ENCODE measurements at regions not wholly inside any gene's neighbourhood (a gene's known extent, or its start where the extent isn't known, plus 50 kb on each side); places are given as distances from the start of the nearest gene placed in this dataset.
A peak's percentile ranks its signal among the peaks of the same experiment; 100 is the strongest.

GRCh38 chr18:22790545-22791309 is 142.4 kb upstream of the RBBP8 start:
- no peaks in the 10 kb centered on the region for H3K4me1 ChIP-seq (replicated peaks)
- no peaks in the 10 kb centered on the region for H3K36me3 ChIP-seq
- H3K9me3 ChIP-seq: no peaks in the 10 kb centered on the region
- H3K4me3 ChIP-seq: no peak overlapping the region
- 25% methylated on average over 4 of the region's 4 CpGs for WGBS
- intact Hi-C loops (cut with DNase I): loop anchor here (10.0 kb wide), 1 partner anchor 624 kb away; no protein-coding TSS in a partner anchor
- no peak for DNase-seq (ENCODE audit: low spot score)
- TF ChIP-seq POLR2AphosphoS5 (IDR thresholded peaks at IDR 0.05) (no peak), POLR2A (IDR thresholded peaks at IDR 0.05) (no peak)
- H3K27ac ChIP-seq: no peak overlapping the region
- no peaks in the 10 kb centered on the region for H3K27me3 ChIP-seq (replicated peaks; ENCODE audit: insufficient read depth)

DNA sequence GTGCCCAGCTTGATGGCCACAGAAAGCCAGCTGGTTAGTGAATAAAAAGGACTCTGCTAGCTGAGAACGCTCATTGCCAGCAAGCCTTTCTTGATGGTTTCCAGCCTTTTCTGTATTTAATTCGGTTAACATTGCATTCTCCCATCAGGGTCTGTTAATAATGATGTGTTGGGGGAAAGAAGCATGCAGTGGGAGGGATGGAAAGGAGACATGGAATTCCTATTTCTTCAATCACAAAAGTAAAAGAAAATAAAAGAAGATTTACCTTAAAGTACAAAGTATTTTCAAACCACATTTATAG is 141.9 kb upstream of the RBBP8 start:
- TF ChIP-seq POLR2A (IDR thresholded peaks at IDR 0.05): no peak
- no peak for TF ChIP-seq POLR2AphosphoS5 (IDR thresholded peaks at IDR 0.05)
- Histone ChIP-seq H3K4me3 (no peak overlapping the region), H3K4me1 (replicated peaks) (no peaks in the 10 kb centered on the region), H3K9me3 (no peaks in the 10 kb centered on the region), H3K36me3 (no peaks in the 10 kb centered on the region), H3K27ac (no peak overlapping the region), H3K27me3 (replicated peaks; ENCODE audit: insufficient read depth) (no peaks in the 10 kb centered on the region)
- DNase-seq (ENCODE audit: low spot score): no peak
- 30% methylated on average over 2 of the region's 2 CpGs for WGBS
- intact Hi-C loops (cut with DNase I): loop anchor here (10.0 kb wide), 1 partner anchor 624 kb away; no protein-coding TSS in a partner anchor

GRCh38 chr18:22796113-22796512 is 137.0 kb upstream of the RBBP8 start:
- Histone ChIP-seq H3K4me1 (replicated peaks) (no peaks in the 10 kb centered on the region), H3K4me3 (no peak overlapping the region), H3K9me3 (no peaks in the 10 kb centered on the region), H3K27ac (no peak overlapping the region), H3K27me3 (replicated peaks; ENCODE audit: insufficient read depth) (no peaks in the 10 kb centered on the region), H3K36me3 (no peaks in the 10 kb centered on the region)
- intact Hi-C loops (cut with DNase I): loop anchor here (10.0 kb wide), 1 partner anchor 619 kb away; no protein-coding TSS in a partner anchor
- no peak for DNase-seq (ENCODE audit: low spot score)
- TF ChIP-seq CTCF (IDR thresholded peaks at IDR 0.05): no peak
- 72% methylated on average over 4 of the region's 4 CpGs for WGBS

GRCh38 chr18:22800551-22800951 is 132.6 kb upstream of the RBBP8 start:
- Histone ChIP-seq H3K27me3 (replicated peaks; ENCODE audit: insufficient read depth) (no peaks in the 10 kb centered on the region), H3K4me3 (no peak overlapping the region), H3K36me3 (no peaks in the 10 kb centered on the region), H3K9me3 (no peaks in the 10 kb centered on the region), H3K27ac (peak overlapping the region in 1 of 2 donors; percentile 9), H3K4me1 (replicated peaks) (no peaks in the 10 kb centered on the region)
- intact Hi-C loops (cut with DNase I): no loop called here
- DNase-seq (ENCODE audit: low spot score): no peak
- WGBS: 49% methylated on average over 7 of the region's 7 CpGs
- TF ChIP-seq POLR2AphosphoS5 (IDR thresholded peaks at IDR 0.05): no peak

DNA sequence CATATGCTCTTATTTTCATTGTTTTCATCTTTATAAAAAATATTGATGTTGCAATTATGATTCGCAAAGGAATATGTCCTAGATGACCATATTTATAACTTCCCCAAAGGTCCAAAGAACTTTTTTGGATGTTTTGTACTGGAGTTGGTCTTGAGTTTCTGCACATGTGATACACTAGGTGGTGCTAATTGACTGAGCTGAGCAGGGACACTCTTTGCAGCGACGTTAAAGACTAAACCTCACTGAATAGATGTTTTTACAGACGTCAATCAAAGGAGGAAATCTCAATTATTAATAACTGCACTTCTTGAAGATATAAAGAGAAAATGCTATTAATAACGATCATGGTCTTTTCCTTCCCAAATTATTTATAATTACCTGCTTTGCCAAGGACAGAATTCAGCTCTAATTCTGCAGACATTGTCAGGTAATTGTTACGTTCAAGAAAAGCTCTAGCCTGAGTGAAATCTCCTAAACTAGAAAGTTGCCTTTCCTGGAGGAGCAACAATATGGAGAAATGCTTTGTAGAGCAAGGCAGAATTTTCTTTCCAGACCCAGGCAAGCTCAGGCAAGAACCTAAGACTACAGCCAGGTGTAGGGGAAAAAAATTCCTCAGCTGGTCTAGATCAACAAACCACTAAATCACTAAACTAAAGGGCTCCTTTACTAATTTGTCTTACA is 119.3 kb upstream of the RBBP8 start:
- Histone ChIP-seq H3K4me1 (replicated peaks) (no peaks in the 10 kb centered on the region), H3K36me3 (no peaks in the 10 kb centered on the region), H3K27me3 (replicated peaks; ENCODE audit: insufficient read depth) (no peaks in the 10 kb centered on the region), H3K27ac (no peak overlapping the region), H3K9me3 (no peaks in the 10 kb centered on the region), H3K4me3 (no peak overlapping the region)
- 7% methylated on average over 6 of the region's 6 CpGs for WGBS
- TF ChIP-seq POLR2A (IDR thresholded peaks at IDR 0.05) (no peak), POLR2AphosphoS5 (IDR thresholded peaks at IDR 0.05) (peak; percentile 42), CTCF (IDR thresholded peaks at IDR 0.05) (peak in 3 of 4 experiments; percentile 37 to 53 (median 52))
- DNase-seq (ENCODE audit: low spot score): peak; percentile 43
- intact Hi-C loops (cut with DNase I): no loop called here

GRCh38 chr18:22814329-22814703 is 118.8 kb upstream of the RBBP8 start:
- Histone ChIP-seq H3K36me3 (no peaks in the 10 kb centered on the region), H3K27me3 (replicated peaks; ENCODE audit: insufficient read depth) (no peaks in the 10 kb centered on the region), H3K27ac (no peak overlapping the region), H3K4me1 (replicated peaks) (no peaks in the 10 kb centered on the region), H3K9me3 (no peaks in the 10 kb centered on the region), H3K4me3 (no peak overlapping the region)
- 14% methylated on average over 4 of the region's 4 CpGs for WGBS
- TF ChIP-seq POLR2A (IDR thresholded peaks at IDR 0.05) (no peak), CTCF (IDR thresholded peaks at IDR 0.05) (no peak), POLR2AphosphoS5 (IDR thresholded peaks at IDR 0.05) (no peak)
- intact Hi-C loops (cut with DNase I): no loop called here
- no peak for DNase-seq (ENCODE audit: low spot score)

Data from prostate gland (tissue), 2 donors.